ENCODE measurements at regions not wholly inside any gene's neighbourhood (a gene's known extent, or its start where the extent isn't known, plus 50 kb on each side); places are given as distances from the start of the nearest gene placed in this dataset.

DNA sequence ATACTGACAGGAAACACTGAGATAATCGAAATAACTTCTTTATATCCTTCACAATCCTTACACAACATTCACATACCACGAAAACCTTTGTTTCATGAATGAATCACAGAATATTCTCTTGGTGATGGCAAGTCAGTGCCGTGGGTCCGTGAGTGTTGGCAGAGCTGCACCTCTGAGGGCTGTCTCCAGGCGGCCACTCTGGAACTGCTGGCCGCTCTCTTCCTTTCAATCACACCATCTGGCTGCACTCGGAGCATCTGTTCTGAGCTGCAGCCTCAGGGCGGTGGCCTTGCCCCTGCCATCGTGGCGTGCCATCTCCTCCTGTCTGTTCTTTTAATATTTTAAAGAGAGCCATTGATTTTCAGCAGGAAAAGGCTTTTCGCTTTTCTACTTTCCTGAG, 129.4 kb upstream of the AFDN start:
- no peak for DNase-seq (ENCODE audit: low read depth, low spot score)
- peaks cover 61% of the 10 kb centered on the region for H3K9me3 ChIP-seq (ENCODE audit: control insufficient read depth, insufficient read depth, low read length)
- CTCF ChIA-PET, result no interaction called here

DNA sequence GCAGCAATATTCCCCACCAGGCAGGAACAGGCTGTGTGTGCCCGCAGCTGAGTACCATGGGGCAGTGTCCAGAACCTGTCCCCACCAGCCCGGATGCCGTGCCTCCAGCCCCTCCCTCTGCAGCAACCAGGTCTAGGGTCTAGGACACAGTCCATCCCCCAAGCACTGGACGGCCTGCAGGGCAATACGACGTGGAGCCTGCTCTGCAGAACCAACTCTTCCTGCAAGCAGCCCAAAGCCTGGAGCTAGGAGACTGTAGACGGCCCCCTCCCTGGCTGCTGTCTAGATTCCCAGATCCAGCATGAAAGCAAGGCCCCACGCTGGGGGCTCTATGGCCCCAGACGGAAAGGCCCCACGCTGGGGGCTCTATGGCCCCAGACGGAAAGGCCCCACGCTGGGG, 128.2 kb upstream of the AFDN start:
- POLR2A ChIA-PET, result no interaction called here
- no peak for TF ChIP-seq CTCF (IDR thresholded peaks at IDR 0.05; ENCODE audit: low read depth, low read length)
- no peak for DNase-seq (ENCODE audit: low read depth, low spot score)
- peaks cover 56% of the 10 kb centered on the region for H3K9me3 ChIP-seq (ENCODE audit: control insufficient read depth, insufficient read depth, low read length)
- H3K27me3 ChIP-seq (ENCODE audit: control insufficient read depth, insufficient read depth, low read length), result no peaks in the 10 kb centered on the region
- H3K27ac ChIP-seq (ENCODE audit: low read depth, low read length), result no peak overlapping the region
- no peak overlapping the region for H3K4me3 ChIP-seq (ENCODE audit: low read depth, low read length)
- CTCF ChIA-PET, result no interaction called here

More for the DNA sequence above, 129.4 kb upstream of the AFDN start:
- no peak for TF ChIP-seq CTCF (IDR thresholded peaks at IDR 0.05; ENCODE audit: low read depth, low read length)
- Histone ChIP-seq H3K27me3 (ENCODE audit: control insufficient read depth, insufficient read depth, low read length) (no peaks in the 10 kb centered on the region), H3K4me3 (ENCODE audit: low read depth, low read length) (no peak overlapping the region), H3K27ac (ENCODE audit: low read depth, low read length) (no peak overlapping the region)
- POLR2A ChIA-PET, result no interaction called here

DNA sequence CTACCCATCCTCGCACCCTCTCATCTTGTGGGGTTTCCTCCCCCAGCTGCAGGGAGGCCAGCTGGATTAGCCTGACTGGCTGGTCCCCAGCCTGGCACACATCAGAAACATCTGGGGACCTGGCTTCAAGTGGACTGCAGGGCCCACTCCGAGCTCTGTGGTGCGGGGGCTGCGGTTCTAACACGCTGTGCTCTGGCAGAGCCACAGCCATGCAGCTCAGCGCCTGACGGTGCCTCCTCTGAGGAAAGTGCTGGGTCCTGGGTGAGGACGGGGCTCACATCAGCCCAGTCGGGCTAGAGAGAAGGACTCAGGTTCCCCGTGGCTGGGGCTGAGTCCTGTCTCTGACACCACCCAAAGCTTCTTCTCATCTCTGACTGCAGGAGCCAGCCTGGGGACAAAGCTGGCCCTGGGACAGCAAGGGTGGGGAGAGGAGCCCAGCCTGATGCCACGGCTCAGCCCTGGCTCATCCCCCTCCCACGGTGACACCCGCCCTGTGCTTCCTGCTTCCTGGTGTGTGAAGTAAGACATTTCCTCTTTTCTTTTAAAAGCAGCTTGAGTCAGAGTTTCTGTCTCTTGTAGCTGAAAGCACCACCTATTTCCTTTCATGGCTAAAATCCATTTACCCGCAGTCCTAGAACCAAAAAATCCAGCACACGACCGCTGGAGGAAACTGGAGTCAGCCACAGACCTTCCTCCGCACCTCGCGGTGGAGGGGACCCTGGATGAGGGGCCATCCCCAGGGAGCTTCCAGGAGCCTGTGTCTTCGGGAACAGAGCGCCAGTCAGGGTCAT, 127.4 kb upstream of the AFDN start:
- no peak for TF ChIP-seq CTCF (IDR thresholded peaks at IDR 0.05; ENCODE audit: low read depth, low read length)
- ChIA-PET CTCF (no interaction called here), POLR2A (no interaction called here)
- H3K9me3 ChIP-seq (ENCODE audit: control insufficient read depth, insufficient read depth, low read length), result peaks cover 61% of the 10 kb centered on the region
- no peak for DNase-seq (ENCODE audit: low read depth, low spot score)
- H3K4me3 ChIP-seq (ENCODE audit: low read depth, low read length), result no peak overlapping the region
- H3K27me3 ChIP-seq (ENCODE audit: control insufficient read depth, insufficient read depth, low read length), result no peaks in the 10 kb centered on the region
- no peak overlapping the region for H3K27ac ChIP-seq (ENCODE audit: low read depth, low read length)

DNA sequence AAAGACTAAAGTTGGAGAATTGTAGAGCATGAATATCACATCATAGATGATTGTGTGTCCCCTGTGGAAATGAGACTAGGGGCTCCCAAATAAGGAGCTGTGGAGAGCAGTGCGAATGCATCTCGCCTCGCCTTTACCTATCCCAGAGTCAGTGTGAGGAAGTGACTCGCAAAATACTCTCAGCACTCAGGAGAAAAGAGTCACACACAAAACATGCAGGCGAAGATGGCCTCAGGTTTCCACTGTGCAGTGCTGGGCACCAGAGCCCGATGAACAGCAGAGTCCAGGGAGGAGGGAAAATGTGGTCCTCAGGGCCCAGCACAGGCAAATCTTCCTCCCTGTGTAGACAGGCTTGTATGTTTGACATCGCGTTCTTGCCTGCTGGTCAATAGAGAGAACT, 126.5 kb upstream of the AFDN start:
- ChIA-PET CTCF (no interaction called here), POLR2A (no interaction called here)
- peaks cover 67% of the 10 kb centered on the region for H3K9me3 ChIP-seq (ENCODE audit: control insufficient read depth, insufficient read depth, low read length)
- DNase-seq (ENCODE audit: low read depth, low spot score), result no peak
- no peak overlapping the region for H3K27ac ChIP-seq (ENCODE audit: low read depth, low read length)
- H3K4me3 ChIP-seq (ENCODE audit: low read depth, low read length), result no peak overlapping the region
- no peak for TF ChIP-seq CTCF (IDR thresholded peaks at IDR 0.05; ENCODE audit: low read depth, low read length)
- H3K27me3 ChIP-seq (ENCODE audit: control insufficient read depth, insufficient read depth, low read length), result no peaks in the 10 kb centered on the region

DNA sequence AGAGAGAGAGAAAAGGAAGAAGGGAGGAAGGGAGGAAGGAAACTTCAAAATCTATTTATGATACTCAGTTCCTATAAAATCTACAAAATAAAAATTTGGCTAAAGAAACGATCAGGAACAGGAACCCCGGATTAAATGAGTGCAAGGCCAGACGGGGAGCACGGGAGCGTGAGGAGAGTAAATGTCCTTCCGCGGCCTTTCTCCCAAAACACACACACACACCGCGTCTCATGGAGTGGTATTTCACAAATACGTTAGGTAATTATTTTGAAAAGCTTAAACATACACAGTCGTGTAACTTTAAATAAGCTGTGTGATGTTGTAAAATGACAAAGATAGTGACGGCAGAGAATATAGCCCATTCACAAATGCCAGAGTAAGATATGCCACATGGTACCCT, 125.7 kb upstream of the AFDN start:
- Histone ChIP-seq H3K9me3 (ENCODE audit: control insufficient read depth, insufficient read depth, low read length) (peaks cover 70% of the 10 kb centered on the region), H3K27ac (ENCODE audit: low read depth, low read length) (no peak overlapping the region), H3K27me3 (ENCODE audit: control insufficient read depth, insufficient read depth, low read length) (no peaks in the 10 kb centered on the region), H3K4me3 (ENCODE audit: low read depth, low read length) (no peak overlapping the region)
- no peak for DNase-seq (ENCODE audit: low read depth, low spot score)
- no peak for TF ChIP-seq CTCF (IDR thresholded peaks at IDR 0.05; ENCODE audit: low read depth, low read length)
- CTCF ChIA-PET, result no interaction called here
- POLR2A ChIA-PET, result no interaction called here
